ENCODE measurements at regions not wholly inside any gene's neighbourhood (a gene's known extent, or its start where the extent isn't known, plus 50 kb on each side); places are given as distances from the start of the nearest gene placed in this dataset.
"Not testable (repeated sequence)": the region's sequence is repeated elsewhere in the genome, so short reads cannot be mapped to it uniquely, and the experiment has no call there.

- TF ChIP-seq CTCF, POLR2A (IDR thresholded peaks at IDR 0.05): not testable (repeated sequence)
These were observed 61.9 kb upstream of the NAA35 start for GRCh38 chr9:85878872-85879597.

All from adrenal gland (tissue), 5 donors.